Hepatocyte (in vitro differentiated cells): ENCODE measurements at regions not wholly inside any gene's neighbourhood (a gene's known extent, or its start where the extent isn't known, plus 50 kb on each side); places are given as distances from the start of the nearest gene placed in this dataset.

Experiments used
- DNase-seq: peaks from one replicate; pipeline ENCODE4 v3.0.0-alpha.2; 2016; ENCODE audit warnings: low spot score
- H2AFZ ChIP-seq: fragments of 200-600 bp; sonication (generic); 2 replicates; pipeline ENCODE4 v1.6.0; 2016; ENCODE audit warnings: antibody characterized with exemption, mild to moderate bottlenecking
- H3K27ac ChIP-seq: fragments of 200-600 bp; sonication (generic); 2 replicates; pipeline ENCODE4 v1.5.1; 2016; ENCODE audit warnings: mild to moderate bottlenecking
- H3K27me3 ChIP-seq: fragments of 200-600 bp; sonication (generic); 2 replicates; pipeline ENCODE4 v1.6.1; 2016
- H3K36me3 ChIP-seq: fragments of 200-600 bp; sonication (generic); replicated peaks from 2 replicates; pipeline ENCODE4 v1.5.1; 2016; ENCODE audit warnings: low read depth; ENCODE audit not compliant: insufficient read depth
- H3K4me1 ChIP-seq: fragments of 200-600 bp; sonication (generic); 2 replicates; pipeline ENCODE4 v1.5.1; 2016; ENCODE audit warnings: mild to moderate bottlenecking, moderate library complexity; ENCODE audit not compliant: insufficient read depth
- H3K4me2 ChIP-seq: fragments of 200-600 bp; sonication (generic); 2 replicates; pipeline ENCODE4 v1.6.0; 2016
- H3K4me3 ChIP-seq: fragments of 200-600 bp; sonication (generic); 2 replicates; pipeline ENCODE4 v1.5.1; 2016; ENCODE audit warnings: mild to moderate bottlenecking
- H3K79me2 ChIP-seq: fragments of 200-600 bp; sonication (generic); 2 replicates; pipeline ENCODE4 v1.6.0; 2017; ENCODE audit warnings: mild to moderate bottlenecking
- H3K9me2 ChIP-seq: fragments of 200-600 bp; sonication (generic); replicated peaks from 2 replicates; pipeline ENCODE4 v1.6.0; 2017; ENCODE audit warnings: mild to moderate bottlenecking; ENCODE audit not compliant: insufficient read depth
- H3K9me3 ChIP-seq: fragments of 200-600 bp; sonication (generic); 2 replicates; pipeline ENCODE4 v1.5.1; 2016; ENCODE audit warnings: low read depth, mild to moderate bottlenecking
- H4K20me1 ChIP-seq: fragments of 200-600 bp; sonication (generic); 2 replicates; pipeline ENCODE4 v1.6.0; 2016; ENCODE audit warnings: mild to moderate bottlenecking; ENCODE audit not compliant: insufficient read depth, poor library complexity, severe bottlenecking
- CTCF ChIP-seq: fragments of 200-600 bp; sonication (generic); IDR thresholded peaks from 2 replicates; pipeline ENCODE4 v1.5.1; 2016; ENCODE audit warnings: antibody characterized with exemption, mild to moderate bottlenecking; ENCODE audit not compliant: poor library complexity
- EZH2 ChIP-seq: fragments of 200-600 bp; sonication (generic); IDR thresholded peaks from 2 replicates; pipeline ENCODE4 v1.6.1; 2016; ENCODE audit warnings: antibody characterized with exemption, mild to moderate bottlenecking, borderline replicate concordance
- EZH2phosphoT487 ChIP-seq: fragments of 200-600 bp; sonication (generic); IDR thresholded peaks from one replicate; pipeline ENCODE4 v1.6.1; 2018; ENCODE audit warnings: antibody characterized with exemption, mild to moderate bottlenecking, low read depth, moderate library complexity; ENCODE audit not compliant: unreplicated experiment, severe bottlenecking
- WGBS: methylation state at CpG from one replicate; pipeline ENCODE4 v1.1.6; 2016; ENCODE audit warnings: low lambda C conversion rate; ENCODE audit errors: missing lambda C conversion rate; 5-methylcytosine and 5-hydroxymethylcytosine counted together

GRCh38 chr16:77611386-77611785 is 110.9 kb upstream of the NUDT7 start:
- no peaks in the 10 kb centered on the region for H3K36me3 ChIP-seq
- H3K4me1 ChIP-seq: no peaks in the 10 kb centered on the region
- H3K27me3 ChIP-seq: no peaks in the 10 kb centered on the region
- no peak overlapping the region for H3K4me3 ChIP-seq
- WGBS: 64% methylated on average over 2 of the region's 2 CpGs
- no peaks in the 10 kb centered on the region for H3K79me2 ChIP-seq
- H3K9me3 ChIP-seq: no peaks in the 10 kb centered on the region
- no peak for DNase-seq
- no peaks in the 10 kb centered on the region for H4K20me1 ChIP-seq
- no peaks in the 10 kb centered on the region for H3K9me2 ChIP-seq
- TF ChIP-seq EZH2phosphoT487: no peak
- no peak for TF ChIP-seq EZH2
- no peak for TF ChIP-seq CTCF
- no peak overlapping the region for H2AFZ ChIP-seq
- no peak overlapping the region for H3K27ac ChIP-seq
- H3K4me2 ChIP-seq: no peak overlapping the region

GRCh38 chr16:77612596-77612995 is 109.7 kb upstream of the NUDT7 start:
- no peaks in the 10 kb centered on the region for H3K79me2 ChIP-seq
- no peak for DNase-seq
- WGBS: 84% methylated on average over 3 of the region's 3 CpGs
- H3K36me3 ChIP-seq: no peaks in the 10 kb centered on the region
- H3K4me3 ChIP-seq: no peak overlapping the region
- H2AFZ ChIP-seq: no peak overlapping the region
- no peak overlapping the region for H3K4me2 ChIP-seq
- no peaks in the 10 kb centered on the region for H3K4me1 ChIP-seq
- H3K27ac ChIP-seq: no peak overlapping the region
- H3K9me2 ChIP-seq: no peaks in the 10 kb centered on the region
- TF ChIP-seq CTCF (no peak), EZH2phosphoT487 (no peak), EZH2 (no peak)
- no peaks in the 10 kb centered on the region for H3K9me3 ChIP-seq
- no peaks in the 10 kb centered on the region for H4K20me1 ChIP-seq
- H3K27me3 ChIP-seq: no peaks in the 10 kb centered on the region

GRCh38 chr16:77613095-77613494 is 109.2 kb upstream of the NUDT7 start:
- WGBS: 79% methylated on average over 2 of the region's 2 CpGs
- Histone ChIP-seq H3K79me2 (no peaks in the 10 kb centered on the region), H3K9me2 (no peaks in the 10 kb centered on the region), H3K36me3 (no peaks in the 10 kb centered on the region), H3K27me3 (no peaks in the 10 kb centered on the region), H3K4me1 (no peaks in the 10 kb centered on the region), H3K9me3 (no peaks in the 10 kb centered on the region), H3K4me3 (no peak overlapping the region), H3K4me2 (no peak overlapping the region), H4K20me1 (no peaks in the 10 kb centered on the region), H3K27ac (no peak overlapping the region), H2AFZ (no peak overlapping the region)
- TF ChIP-seq CTCF (no peak), EZH2 (no peak), EZH2phosphoT487 (no peak)
- DNase-seq: no peak

GRCh38 chr16:77617553-77617952 is 104.8 kb upstream of the NUDT7 start:
- 82% methylated on average over 3 of the region's 3 CpGs for whole genome bisulfite sequencing
- no peak overlapping the region for H3K27ac ChIP-seq
- no peak for TF ChIP-seq EZH2
- TF ChIP-seq CTCF: no peak
- TF ChIP-seq EZH2phosphoT487: no peak

More at GRCh38 chr16:77617553-77617952, 104.8 kb upstream of the NUDT7 start:
- no peaks in the 10 kb centered on the region for H3K36me3 ChIP-seq
- H3K4me1 ChIP-seq: no peaks in the 10 kb centered on the region
- H3K4me2 ChIP-seq: no peak overlapping the region
- no peak overlapping the region for H2AFZ ChIP-seq
- H3K4me3 ChIP-seq: no peak overlapping the region
- H4K20me1 ChIP-seq: no peaks in the 10 kb centered on the region
- no peak for DNase-seq
- no peaks in the 10 kb centered on the region for H3K9me3 ChIP-seq
- H3K9me2 ChIP-seq: no peaks in the 10 kb centered on the region
- no peaks in the 10 kb centered on the region for H3K27me3 ChIP-seq
- no peaks in the 10 kb centered on the region for H3K79me2 ChIP-seq
